ELF-1 (cell line): ENCODE measurements at regions not wholly inside any gene's neighbourhood (a gene's known extent, or its start where the extent isn't known, plus 50 kb on each side); places are given as distances from the start of the nearest gene placed in this dataset.
"Not testable (repeated sequence)": the region's sequence is repeated elsewhere in the genome, so short reads cannot be mapped to it uniquely, and the experiment has no call there.

Source experiments
- DNase-seq: peaks from one replicate; pipeline ENCODE4 v3.0.0-alpha.2; 2016; ENCODE audit warnings: low read depth, low spot score

DNA sequence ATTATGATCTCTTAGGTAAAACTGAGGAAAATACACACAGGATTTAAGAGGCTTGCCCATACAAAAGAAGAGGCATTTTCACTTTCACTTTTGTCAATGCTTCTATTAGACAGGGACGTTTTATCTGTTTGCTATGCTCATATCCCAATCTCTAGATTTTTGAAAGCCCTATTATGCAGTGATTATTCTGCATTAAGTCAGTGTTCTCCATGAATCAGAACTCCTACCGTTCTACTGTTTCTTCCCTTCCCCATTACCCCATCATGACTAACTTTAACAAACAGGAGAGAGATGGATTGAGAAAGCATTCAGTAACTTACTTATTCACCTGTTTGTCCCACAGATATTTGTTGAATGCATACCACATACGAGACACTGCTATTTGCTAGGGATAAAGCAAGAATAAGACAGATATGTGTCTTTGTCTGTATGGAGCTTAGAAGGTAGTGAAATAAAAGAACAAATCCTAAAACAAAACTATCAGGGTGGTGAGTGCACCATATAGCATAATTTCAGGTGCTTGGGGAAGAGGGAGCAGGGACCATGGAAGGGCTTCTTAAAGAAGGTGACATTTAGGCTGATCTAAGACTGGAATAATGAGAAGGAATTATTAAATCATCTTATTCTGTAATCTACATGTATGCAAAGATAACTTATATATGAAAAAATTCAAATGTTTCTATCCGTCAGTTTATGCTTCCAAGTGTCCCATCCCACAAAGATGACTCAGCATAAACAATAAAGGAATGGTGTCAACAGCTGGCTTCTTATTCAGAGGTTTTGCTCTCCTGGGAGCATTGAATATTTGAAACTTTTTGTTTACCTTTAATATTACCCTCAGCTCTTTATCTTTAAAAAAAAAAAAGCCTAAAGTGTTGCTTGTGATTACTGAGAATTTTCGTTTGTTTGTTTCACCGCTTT, 328.1 kb downstream of the HINT1 start:
- DNase-seq: no peak

DNA sequence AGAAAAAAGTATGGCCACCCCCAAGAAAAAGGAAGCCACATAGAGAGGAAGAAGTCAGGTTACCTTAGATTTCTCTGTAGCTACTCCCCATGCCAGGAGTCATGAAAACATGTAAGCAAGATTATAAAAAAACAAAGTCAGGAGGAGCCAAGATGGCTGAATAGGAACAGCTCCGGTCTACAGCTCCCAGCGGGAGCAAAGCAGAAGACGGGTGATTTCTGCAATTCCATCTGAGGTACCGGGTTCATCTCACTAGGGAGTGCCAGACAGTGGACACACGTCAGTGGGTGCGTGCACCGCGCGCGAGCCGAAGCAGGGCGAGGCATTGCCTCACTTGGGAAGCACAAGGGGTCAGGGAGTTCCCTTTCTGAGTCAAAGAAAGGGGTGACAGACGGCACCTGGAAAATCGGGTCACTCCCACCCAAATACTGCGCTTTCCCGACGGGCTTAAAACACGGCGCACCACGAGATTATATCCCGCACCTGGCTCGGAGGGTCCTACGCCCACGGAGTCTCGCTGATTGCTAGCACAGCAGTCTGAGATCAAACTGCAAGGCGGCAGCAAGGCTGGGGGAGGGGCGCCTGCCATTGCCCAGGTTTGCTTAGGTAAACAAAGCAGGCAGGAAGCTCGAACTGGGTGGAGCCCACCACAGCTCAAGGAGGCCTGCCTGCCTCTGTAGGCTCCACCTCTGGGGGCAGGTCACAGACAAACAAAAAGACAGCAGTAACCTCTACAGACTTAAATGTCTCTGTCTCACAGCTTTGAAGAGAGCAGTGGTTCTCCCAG, 347.3 kb downstream of the HINT1 start:
- DNase-seq: peak; percentile 37

- no peak for DNase-seq
Observed at GRCh38 chr5:130815246-130815645, 349.8 kb downstream of the HINT1 start.

- DNase-seq: no peak
Observed at GRCh38 chr5:130808691-130809090, 356.4 kb downstream of the HINT1 start.

GRCh38 chr5:130805648-130806047, 359.4 kb downstream of the HINT1 start:
- DNase-seq: no peak

GRCh38 chr5:130805036-130805435, 360.0 kb downstream of the HINT1 start:
- no peak for DNase-seq

DNA sequence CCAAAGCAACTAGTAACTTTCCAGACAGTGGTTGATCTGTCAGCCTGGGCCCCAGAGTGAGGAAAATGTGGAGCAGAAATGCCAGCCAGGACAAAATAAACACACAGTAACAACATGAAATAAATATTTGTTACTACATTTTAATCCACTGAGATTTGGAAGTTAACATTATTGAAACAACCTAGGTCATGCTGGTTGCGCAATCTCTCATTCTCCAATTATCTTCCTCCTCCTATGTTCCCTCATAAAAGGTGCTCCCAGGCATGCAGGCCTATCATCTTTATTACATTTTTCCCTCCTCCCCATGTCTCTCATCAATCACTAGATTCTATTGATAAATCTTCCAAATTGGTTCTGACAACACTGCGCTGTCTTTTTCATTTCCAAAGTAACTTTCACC, 363.1 kb downstream of the HINT1 start:
- DNase-seq: no peak

DNA sequence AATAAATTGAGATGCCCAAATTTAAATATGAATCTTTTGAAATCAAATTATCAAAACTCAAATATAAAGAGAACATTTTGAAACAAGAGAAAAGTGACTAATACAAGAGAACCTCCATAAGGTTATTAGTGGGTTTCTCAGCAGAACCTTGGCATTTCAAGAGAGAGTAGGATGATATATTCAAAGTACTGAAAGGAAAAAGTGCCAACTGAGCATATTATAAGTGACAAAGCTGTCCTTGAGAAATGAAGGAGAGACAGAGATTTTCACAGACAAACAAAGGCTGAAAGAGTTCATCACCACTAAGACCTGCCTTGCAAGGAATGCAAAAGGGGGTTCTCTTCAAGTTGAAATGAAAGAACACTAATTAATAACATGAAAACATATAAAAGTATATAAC, 366.0 kb downstream of the HINT1 start:
- DNase-seq: no peak

GRCh38 chr5:130797303-130797702, 367.8 kb downstream of the HINT1 start:
- no peak for DNase-seq

- no peak for DNase-seq
Observed at GRCh38 chr5:130796902-130797301, 368.2 kb downstream of the HINT1 start.

GRCh38 chr5:130796032-130796431, 369.0 kb downstream of the HINT1 start:
- no peak for DNase-seq

GRCh38 chr5:130795037-130795436, 370.0 kb downstream of the HINT1 start:
- DNase-seq: no peak

DNA sequence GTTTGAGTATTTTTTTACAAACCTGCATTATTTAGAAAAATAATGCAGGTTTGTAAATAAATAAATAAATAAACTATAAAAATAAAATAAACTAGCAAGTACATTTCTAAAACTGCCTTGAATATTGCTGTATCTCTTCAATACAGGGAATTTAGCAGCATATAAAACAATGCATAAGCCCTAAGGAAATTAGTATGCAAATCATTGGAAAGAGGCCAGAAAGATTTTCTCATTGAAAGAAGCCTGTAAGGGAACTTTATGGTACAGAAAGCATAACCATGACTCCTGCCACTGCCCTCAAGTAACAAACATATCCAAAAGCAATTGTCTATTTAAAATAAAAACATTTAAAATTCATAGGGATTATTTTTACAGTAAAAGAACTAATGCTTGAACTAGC, 387.3 kb downstream of the HINT1 start:
- DNase-seq: no peak

DNA sequence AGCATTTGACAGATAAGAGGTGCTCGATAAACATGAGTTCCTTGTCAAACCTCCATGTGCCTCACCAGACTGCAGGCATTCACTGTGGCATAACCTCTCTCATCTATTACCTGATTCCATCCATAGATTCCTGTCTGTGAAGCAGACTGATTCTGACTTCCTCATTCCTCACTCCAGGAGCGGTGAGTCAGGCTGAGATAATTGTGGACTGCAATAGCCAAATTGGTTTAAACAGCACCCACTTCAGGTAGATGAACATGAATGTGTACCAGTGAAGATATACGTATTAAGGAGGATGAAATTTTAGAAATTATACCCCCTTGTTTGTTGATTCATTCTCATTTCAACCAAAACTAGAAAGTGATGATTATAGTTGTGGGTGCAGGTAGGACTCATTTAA, 391.2 kb downstream of the HINT1 start:
- no peak for DNase-seq

DNA sequence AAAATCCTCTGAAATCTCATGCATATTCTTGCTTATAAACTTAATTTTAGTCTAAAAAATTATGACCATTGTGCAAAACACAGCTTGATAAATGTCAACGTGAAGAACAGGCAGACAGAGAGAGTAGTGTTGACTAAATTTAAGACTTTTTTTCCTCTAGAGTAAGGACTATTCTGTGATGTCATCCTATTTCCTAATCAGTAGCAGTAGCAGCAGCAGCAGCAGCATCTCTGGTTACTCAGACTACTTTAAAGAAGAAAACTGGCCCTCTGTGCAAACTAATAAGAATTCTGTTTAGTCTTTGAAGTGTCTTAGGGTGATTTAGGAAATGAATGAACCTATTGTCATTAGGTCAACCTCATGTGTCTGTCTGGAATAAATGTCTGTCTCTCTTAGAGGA, 403.0 kb downstream of the HINT1 start:
- no peak for DNase-seq

DNA sequence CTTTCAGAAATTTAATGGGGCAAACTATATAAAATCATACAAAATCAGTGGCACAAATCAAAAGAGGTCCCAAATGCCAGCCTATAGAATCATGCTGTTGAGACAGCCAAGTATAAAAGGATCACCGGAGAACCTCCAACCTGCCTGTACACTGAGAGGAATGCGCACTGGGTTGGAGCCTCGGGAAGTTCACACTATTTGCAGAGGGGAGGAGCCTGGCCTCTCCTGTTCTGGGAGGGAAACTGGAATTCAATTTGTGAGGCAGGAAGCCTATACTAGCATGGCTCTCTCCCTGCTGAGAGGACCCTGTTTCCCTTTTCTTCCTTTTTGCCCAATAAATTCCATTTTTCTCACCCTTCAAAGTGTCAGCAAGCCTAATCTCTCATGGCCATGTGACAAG, 406.0 kb downstream of the HINT1 start:
- DNase-seq: peak; percentile 25

DNA sequence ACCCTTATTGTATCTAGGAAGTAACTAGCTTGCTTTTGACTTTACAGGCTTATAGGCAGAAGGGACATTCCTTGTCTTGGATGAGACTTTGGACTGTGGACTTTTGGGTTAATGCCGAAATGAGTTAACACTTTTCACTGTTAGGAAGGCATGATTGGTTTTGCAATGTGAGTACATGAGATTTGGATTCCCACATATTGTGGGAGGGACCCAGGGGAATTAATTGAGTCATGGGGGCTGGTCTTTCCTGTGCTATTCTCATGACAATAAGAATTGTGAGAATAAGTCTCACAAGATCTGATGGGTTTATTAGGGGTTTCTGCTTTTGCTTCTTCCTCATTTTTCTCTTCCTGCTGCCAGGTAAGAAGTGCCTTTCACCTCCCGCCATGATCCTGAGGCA, 417.5 kb downstream of the HINT1 start:
- DNase-seq: no peak

- DNase-seq: not testable (repeated sequence)
Observed at GRCh38 chr5:130746641-130747040, 418.4 kb downstream of the HINT1 start.

DNA sequence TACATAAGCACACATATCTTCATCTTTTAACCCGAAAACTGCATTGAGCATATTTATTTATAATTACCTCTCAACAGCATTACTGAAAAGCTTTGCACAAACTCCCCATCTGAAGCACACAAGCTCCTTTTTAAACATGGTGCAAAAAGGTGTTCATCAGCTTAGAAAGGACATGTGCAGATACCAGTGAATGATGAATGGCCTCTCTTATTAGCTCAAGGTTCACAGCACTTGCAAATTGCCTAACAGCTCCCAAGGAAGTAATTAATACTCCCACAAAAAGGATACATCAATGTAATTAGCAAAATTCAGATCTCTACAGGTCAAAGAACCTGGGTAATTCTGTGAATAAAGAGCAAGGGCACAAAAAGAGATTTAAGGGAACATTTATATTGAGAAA, 422.0 kb downstream of the HINT1 start:
- no peak for DNase-seq

DNA sequence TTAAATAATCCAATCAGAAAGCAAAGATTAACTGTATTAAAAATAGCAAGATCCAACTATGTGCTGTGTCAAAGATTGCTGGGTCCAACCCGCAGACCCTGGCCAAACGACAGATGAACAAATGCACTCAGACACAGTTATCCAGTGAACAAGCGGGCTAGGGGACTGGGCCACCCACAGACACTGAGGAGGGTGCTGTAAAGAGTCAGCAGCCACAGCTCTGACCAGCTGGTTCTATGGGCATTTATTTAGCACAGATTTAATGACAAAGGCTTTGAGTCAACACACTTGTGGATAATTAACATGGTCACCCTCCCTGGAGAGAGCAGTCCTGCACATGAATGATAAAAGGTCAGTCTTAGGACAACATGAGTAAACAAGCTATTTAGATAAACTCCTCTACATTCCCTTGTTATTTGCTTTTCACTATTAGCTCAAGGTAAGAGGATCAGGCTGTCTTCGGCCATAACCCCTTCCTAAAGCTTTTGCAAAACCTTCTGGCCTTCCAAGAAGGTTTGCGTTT, 424.9 kb downstream of the HINT1 start:
- no peak for DNase-seq

GRCh38 chr5:130731839-130732238, 433.2 kb downstream of the HINT1 start:
- DNase-seq: no peak

- DNase-seq: no peak
Observed at GRCh38 chr5:130729541-130729940, 435.5 kb downstream of the HINT1 start.

DNA sequence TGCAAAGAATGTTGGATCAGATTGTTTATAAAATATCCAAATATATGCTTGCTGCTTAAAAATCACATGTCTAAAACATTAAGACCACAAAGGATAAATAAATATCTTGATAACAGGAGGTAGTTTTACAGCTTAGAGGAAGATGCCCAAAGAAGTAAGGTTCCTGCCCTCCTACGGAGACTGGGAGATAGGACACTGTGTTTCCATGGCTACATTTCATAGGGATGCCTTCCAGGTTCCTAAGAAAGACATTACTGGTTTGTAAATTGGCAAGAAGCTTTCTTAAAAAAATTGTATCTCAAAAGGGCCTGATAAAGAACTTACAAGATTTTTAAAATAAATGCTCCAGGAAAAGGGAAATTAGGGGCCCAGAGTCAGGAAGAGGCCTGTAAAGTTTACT, 437.2 kb downstream of the HINT1 start:
- DNase-seq: no peak
